A549 (cell line): ENCODE measurements at regions not wholly inside any gene's neighbourhood (a gene's known extent, or its start where the extent isn't known, plus 50 kb on each side); places are given as distances from the start of the nearest gene placed in this dataset.

Experiments
- ATAC-seq, 2 experiments: fragments of 200-7000 bp in 1 of 2; fragments of >200 bp in 1 of 2; cut with Nextera tagmentation in 1 of 2; cut with Tn5 transposase in 1 of 2; 3 replicates each; pipeline versions ENCODE4 v1.8.0 to v1.9.1; 2018 to 2020; ENCODE audit warnings: mild to moderate bottlenecking in 1 of 2, moderate library complexity in 1 of 2
- CTCF ChIA-PET: fragments of 300-600 bp; sonication (Branson Sonifier 250); formaldehyde crosslinking; extraction: SDS; loops from one replicate; lab custom pipeline; 2021; ENCODE audit warnings: antibody characterized with exemption, inconsistent platforms; lab: Yijun Ruan, JAX
- POLR2A ChIA-PET: fragments of 350-600 bp; formaldehyde crosslinking; extraction: SDS; loops from one replicate; lab custom pipeline; 2021; ENCODE audit warnings: antibody characterized with exemption, inconsistent platforms; lab: Yijun Ruan, JAX
- DNase-seq, 2 experiments: peaks; one replicate each; pipeline versions ENCODE4 v3.0.0 to v3.0.0-alpha.2; 2011 to 2016; ENCODE audit warnings: low read depth in 1 of 2, low spot score in 1 of 2
- FAIRE-seq: peaks from 2 replicates; lab custom pipeline; 2011; peaks lifted over from hg19 to GRCh38; lab: Jason Lieb, UNC
- H3K27ac ChIP-seq, 2 experiments: fragments of >200 bp; sonication (Bioruptor Twin); formaldehyde crosslinking; 3 replicates each; pipeline ENCODE4 v1.5.1; 2016 to 2017
- H3K4me1 ChIP-seq: fragments of >200 bp; sonication (Bioruptor Twin); formaldehyde crosslinking; 3 replicates; pipeline ENCODE4 v1.6.1; 2016
- H3K4me2 ChIP-seq: fragments of >200 bp; sonication (Bioruptor Twin); formaldehyde crosslinking; 3 replicates; pipeline ENCODE4 v1.6.1; 2016
- H3K4me3 ChIP-seq: fragments of >200 bp; sonication (Bioruptor Twin); formaldehyde crosslinking; 3 replicates; pipeline ENCODE4 v1.5.1; 2016
- H3K9me3 ChIP-seq: fragments of >200 bp; sonication (Bioruptor Twin); formaldehyde crosslinking; 3 replicates; pipeline ENCODE4 v1.6.1; 2016
- ATOH8 ChIP-seq: fragments of 250-450 bp; sonication (Bioruptor Pico); IDR thresholded peaks from 2 replicates; pipeline ENCODE4 v1.5.0; 2020; ENCODE audit warnings: low read depth, mild to moderate bottlenecking, moderate library complexity
- CBX2 ChIP-seq: fragments of 200-600 bp; sonication (generic); IDR thresholded peaks from 2 replicates; pipeline ENCODE4 v1.6.1; 2016; ENCODE audit warnings: low read depth, mild to moderate bottlenecking, borderline replicate concordance
- CBX8 ChIP-seq: fragments of 200-600 bp; sonication (generic); IDR thresholded peaks from 2 replicates; pipeline ENCODE4 v1.6.1; 2016
- CEBPB ChIP-seq, 2 experiments: fragments of >200 bp in 1 of 2; sonication (Bioruptor Twin) in 1 of 2; formaldehyde crosslinking in 1 of 2; IDR thresholded peaks; 2 replicates each; pipeline ENCODE4 v1.6.1; 2012 to 2016
- CHD2 ChIP-seq: fragments of 150-350 bp; IDR thresholded peaks from 2 replicates; pipeline ENCODE4 v1.6.1; 2014; ENCODE audit warnings: low read length; ENCODE audit not compliant: partially characterized antibody
- ELK1 ChIP-seq: fragments of 150-350 bp; IDR thresholded peaks from 2 replicates; pipeline ENCODE4 v1.6.1; 2014; ENCODE audit warnings: low read depth, mild to moderate bottlenecking, low read length
- ESRRA ChIP-seq: fragments of 150-350 bp; IDR thresholded peaks from 2 replicates; pipeline ENCODE4 v1.6.1; 2014; ENCODE audit warnings: mild to moderate bottlenecking, low read length, borderline replicate concordance
- FOXS1 ChIP-seq: fragments of 250-450 bp; sonication (Bioruptor Pico); IDR thresholded peaks from 2 replicates; pipeline ENCODE4 v1.5.0; 2020; ENCODE audit warnings: mild to moderate bottlenecking, moderate library complexity
- HEYL ChIP-seq: fragments of 250-450 bp; sonication (Bioruptor Pico); IDR thresholded peaks from 2 replicates; pipeline ENCODE4 v1.8.0; 2021; ENCODE audit warnings: mild to moderate bottlenecking, moderate library complexity
- HMGXB4 ChIP-seq: fragments of 250-450 bp; sonication (Bioruptor Pico); IDR thresholded peaks from 2 replicates; pipeline ENCODE4 v1.5.0; 2021; ENCODE audit warnings: mild to moderate bottlenecking, moderate library complexity, borderline replicate concordance
- MYC ChIP-seq: IDR thresholded peaks from 2 replicates; pipeline ENCODE4 v1.6.1; 2012; ENCODE audit warnings: mild to moderate bottlenecking, inconsistent platforms, low read length, improper control_type of control experiment, borderline replicate concordance
- NR3C1 ChIP-seq: fragments of >200 bp; sonication (Bioruptor Twin); formaldehyde crosslinking; IDR thresholded peaks from 3 replicates; pipeline ENCODE4 v1.6.1; 2017
- PHF8 ChIP-seq: fragments of 200-600 bp; sonication (generic); IDR thresholded peaks from 2 replicates; pipeline ENCODE4 v1.6.1; 2016; ENCODE audit warnings: low read depth, mild to moderate bottlenecking, antibody characterized with exemption, moderate library complexity, borderline replicate concordance
- POLR2AphosphoS2 ChIP-seq: conservative IDR thresholded peaks from 2 replicates; pipeline ENCODE4 v1.6.1; 2012; ENCODE audit warnings: low read length, improper control_type of control experiment, inconsistent platforms
- RCOR1 ChIP-seq: fragments of 150-350 bp; IDR thresholded peaks from 2 replicates; pipeline ENCODE4 v1.6.1; 2014; ENCODE audit warnings: antibody characterized with exemption, low read length, low read depth
- RFX5 ChIP-seq: fragments of 450-650 bp; IDR thresholded peaks from 2 replicates; pipeline ENCODE4 v1.7.1; 2014; ENCODE audit warnings: antibody characterized with exemption, mild to moderate bottlenecking, moderate library complexity
- TFCP2L1 ChIP-seq: fragments of 250-450 bp; sonication (Bioruptor Pico); IDR thresholded peaks from 2 replicates; pipeline ENCODE4 v1.5.0; 2021; ENCODE audit warnings: mild to moderate bottlenecking
- TP53 ChIP-seq: fragments of 250-450 bp; sonication (Bioruptor Pico); IDR thresholded peaks from 2 replicates; pipeline ENCODE4 v1.5.0; 2021; ENCODE audit warnings: mild to moderate bottlenecking, moderate library complexity
- USF2 ChIP-seq: fragments of 450-650 bp; IDR thresholded peaks from 2 replicates; pipeline ENCODE4 v1.6.1; 2014; ENCODE audit warnings: antibody characterized with exemption
- ZC3H11A ChIP-seq: fragments of 450-650 bp; IDR thresholded peaks from 2 replicates; pipeline ENCODE4 v1.6.1; 2014; ENCODE audit warnings: antibody characterized with exemption, mild to moderate bottlenecking
- WGBS: methylation state at CpG from one replicate; pipeline ENCODE4 v1.1.6; 2017; ENCODE audit errors: missing lambda C conversion rate; 5-methylcytosine and 5-hydroxymethylcytosine counted together

- TF ChIP-seq TP53 (CRISPR knock-in tag) (no peak), FOXS1 (CRISPR knock-in tag) (no peak), ZC3H11A (no peak), ESRRA (no peak), PHF8 (no peak), CHD2 (no peak), ELK1 (no peak)
- DNase-seq, result no peak
- ChIA-PET CTCF (no interaction called here), POLR2A (no interaction called here)
- 67% methylated on average over 1 of the region's 1 CpG for WGBS
- H3K4me1 ChIP-seq, result no peaks in the 10 kb centered on the region
- H3K4me2 ChIP-seq, result no peak overlapping the region
- no peak for FAIRE-seq
- no peaks in the 10 kb centered on the region for H3K9me3 ChIP-seq
- no peak overlapping the region for H3K4me3 ChIP-seq
- ATAC-seq, result no peak
- no peak overlapping the region for H3K27ac ChIP-seq
Observed at GRCh38 chr3:182473191-182473710, 320.1 kb upstream of the ATP11B start.

GRCh38 chr3:182478369-182478768 is 314.9 kb upstream of the ATP11B start:
- Histone ChIP-seq H3K27ac (no peak overlapping the region), H3K4me1 (no peaks in the 10 kb centered on the region), H3K9me3 (no peaks in the 10 kb centered on the region), H3K4me2 (no peak overlapping the region), H3K4me3 (no peak overlapping the region)
- ATAC-seq (no peak), DNase-seq (no peak), FAIRE-seq (no peak)
- POLR2A ChIA-PET, result no interaction called here
- TF ChIP-seq ATOH8 (CRISPR knock-in tag) (no peak), TFCP2L1 (CRISPR knock-in tag) (no peak), ELK1 (no peak), HEYL (CRISPR knock-in tag) (no peak), RFX5 (no peak), CBX2 (no peak), MYC (no peak), HMGXB4 (CRISPR knock-in tag) (no peak), NR3C1 (no peak), POLR2AphosphoS2 (no peak), CBX8 (no peak), FOXS1 (CRISPR knock-in tag) (no peak), CEBPB (IDR thresholded peaks at IDR 0.05) (no peak), USF2 (no peak), RCOR1 (no peak)
- CTCF ChIA-PET, result no interaction called here
